ENCODE measurements at regions not wholly inside any gene's neighbourhood (a gene's known extent, or its start where the extent isn't known, plus 50 kb on each side); places are given as distances from the start of the nearest gene placed in this dataset.

DNA sequence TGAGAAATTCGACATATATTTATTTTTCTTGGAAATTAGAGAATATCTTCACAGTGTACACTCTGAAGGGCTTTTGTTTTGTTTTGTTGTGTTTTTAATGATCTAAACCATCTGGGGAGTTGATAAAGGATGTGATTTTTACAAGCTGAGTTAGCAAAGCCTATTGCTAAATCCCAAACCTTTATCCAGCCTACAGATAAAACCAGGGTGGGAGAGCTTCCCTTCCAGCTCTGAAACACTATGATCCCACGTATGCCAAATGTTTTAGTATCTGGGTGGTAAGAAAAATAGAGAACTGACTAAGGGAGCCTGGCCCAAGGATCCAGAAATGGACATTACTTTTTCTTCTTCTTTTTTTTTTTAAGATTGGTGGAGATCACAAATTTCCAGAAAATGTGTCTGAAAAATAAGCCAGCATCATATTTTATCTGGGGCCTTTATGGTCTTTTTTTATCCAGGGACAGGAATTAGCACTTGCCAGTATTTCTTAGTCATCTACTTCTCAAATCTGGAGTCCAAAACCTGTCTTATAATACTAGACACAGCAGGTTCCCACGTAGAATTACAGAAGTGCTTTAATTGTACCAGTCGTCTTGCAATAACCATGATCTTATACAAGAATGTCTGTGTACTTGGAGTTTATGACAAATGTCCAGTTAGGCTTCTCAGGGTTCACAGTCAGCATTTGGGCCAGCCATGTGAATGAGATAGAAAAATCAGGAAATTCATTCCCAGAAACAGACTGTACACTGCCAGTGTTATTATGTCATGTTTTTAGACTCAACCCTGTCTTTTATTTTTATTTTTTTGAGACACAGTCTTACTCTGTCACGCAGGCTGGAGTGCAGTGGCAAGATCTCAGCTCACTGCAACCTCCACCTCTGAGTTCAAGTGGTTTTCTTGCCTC lies 290.8 kb upstream of the MPDZ start:
- TF ChIP-seq, protein P1, sequence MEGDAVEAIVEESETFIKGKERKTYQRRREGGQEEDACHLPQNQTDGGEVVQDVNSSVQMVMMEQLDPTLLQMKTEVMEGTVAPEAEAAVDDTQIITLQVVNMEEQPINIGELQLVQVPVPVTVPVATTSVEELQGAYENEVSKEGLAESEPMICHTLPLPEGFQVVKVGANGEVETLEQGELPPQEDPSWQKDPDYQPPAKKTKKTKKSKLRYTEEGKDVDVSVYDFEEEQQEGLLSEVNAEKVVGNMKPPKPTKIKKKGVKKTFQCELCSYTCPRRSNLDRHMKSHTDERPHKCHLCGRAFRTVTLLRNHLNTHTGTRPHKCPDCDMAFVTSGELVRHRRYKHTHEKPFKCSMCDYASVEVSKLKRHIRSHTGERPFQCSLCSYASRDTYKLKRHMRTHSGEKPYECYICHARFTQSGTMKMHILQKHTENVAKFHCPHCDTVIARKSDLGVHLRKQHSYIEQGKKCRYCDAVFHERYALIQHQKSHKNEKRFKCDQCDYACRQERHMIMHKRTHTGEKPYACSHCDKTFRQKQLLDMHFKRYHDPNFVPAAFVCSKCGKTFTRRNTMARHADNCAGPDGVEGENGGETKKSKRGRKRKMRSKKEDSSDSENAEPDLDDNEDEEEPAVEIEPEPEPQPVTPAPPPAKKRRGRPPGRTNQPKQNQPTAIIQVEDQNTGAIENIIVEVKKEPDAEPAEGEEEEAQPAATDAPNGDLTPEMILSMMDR (IDR thresholded peaks at IDR 0.05) = no peak
- TF ChIP-seq CHD2 (IDR thresholded peaks at IDR 0.05; ENCODE audit: low read length, partially characterized antibody) = no peak
- no peak for TF ChIP-seq POLR2A (IDR thresholded peaks at IDR 0.05; ENCODE audit: low read length)
- TF ChIP-seq EP300 (IDR thresholded peaks at IDR 0.05) = no peak
- no peak for TF ChIP-seq MYC (IDR thresholded peaks at IDR 0.05; ENCODE audit: borderline replicate concordance, low read length)
- no peak for TF ChIP-seq RARB (CRISPR knock-in tag; IDR thresholded peaks at IDR 0.05)
- no peak for TF ChIP-seq KDM5A (IDR thresholded peaks at IDR 0.05)
- TF ChIP-seq JUNB (IDR thresholded peaks at IDR 0.05) = no peak
- no peak for TF ChIP-seq RAD21 (conservative IDR thresholded peaks at IDR 0.05 in 1 of 2, IDR thresholded peaks at IDR 0.05 in 1 of 2)
- TF ChIP-seq, protein P2, sequence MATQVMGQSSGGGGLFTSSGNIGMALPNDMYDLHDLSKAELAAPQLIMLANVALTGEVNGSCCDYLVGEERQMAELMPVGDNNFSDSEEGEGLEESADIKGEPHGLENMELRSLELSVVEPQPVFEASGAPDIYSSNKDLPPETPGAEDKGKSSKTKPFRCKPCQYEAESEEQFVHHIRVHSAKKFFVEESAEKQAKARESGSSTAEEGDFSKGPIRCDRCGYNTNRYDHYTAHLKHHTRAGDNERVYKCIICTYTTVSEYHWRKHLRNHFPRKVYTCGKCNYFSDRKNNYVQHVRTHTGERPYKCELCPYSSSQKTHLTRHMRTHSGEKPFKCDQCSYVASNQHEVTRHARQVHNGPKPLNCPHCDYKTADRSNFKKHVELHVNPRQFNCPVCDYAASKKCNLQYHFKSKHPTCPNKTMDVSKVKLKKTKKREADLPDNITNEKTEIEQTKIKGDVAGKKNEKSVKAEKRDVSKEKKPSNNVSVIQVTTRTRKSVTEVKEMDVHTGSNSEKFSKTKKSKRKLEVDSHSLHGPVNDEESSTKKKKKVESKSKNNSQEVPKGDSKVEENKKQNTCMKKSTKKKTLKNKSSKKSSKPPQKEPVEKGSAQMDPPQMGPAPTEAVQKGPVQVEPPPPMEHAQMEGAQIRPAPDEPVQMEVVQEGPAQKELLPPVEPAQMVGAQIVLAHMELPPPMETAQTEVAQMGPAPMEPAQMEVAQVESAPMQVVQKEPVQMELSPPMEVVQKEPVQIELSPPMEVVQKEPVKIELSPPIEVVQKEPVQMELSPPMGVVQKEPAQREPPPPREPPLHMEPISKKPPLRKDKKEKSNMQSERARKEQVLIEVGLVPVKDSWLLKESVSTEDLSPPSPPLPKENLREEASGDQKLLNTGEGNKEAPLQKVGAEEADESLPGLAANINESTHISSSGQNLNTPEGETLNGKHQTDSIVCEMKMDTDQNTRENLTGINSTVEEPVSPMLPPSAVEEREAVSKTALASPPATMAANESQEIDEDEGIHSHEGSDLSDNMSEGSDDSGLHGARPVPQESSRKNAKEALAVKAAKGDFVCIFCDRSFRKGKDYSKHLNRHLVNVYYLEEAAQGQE (IDR thresholded peaks at IDR 0.05) = no peak
- no peak for TF ChIP-seq RFX5 (IDR thresholded peaks at IDR 0.05)
- TF ChIP-seq, protein P3, sequence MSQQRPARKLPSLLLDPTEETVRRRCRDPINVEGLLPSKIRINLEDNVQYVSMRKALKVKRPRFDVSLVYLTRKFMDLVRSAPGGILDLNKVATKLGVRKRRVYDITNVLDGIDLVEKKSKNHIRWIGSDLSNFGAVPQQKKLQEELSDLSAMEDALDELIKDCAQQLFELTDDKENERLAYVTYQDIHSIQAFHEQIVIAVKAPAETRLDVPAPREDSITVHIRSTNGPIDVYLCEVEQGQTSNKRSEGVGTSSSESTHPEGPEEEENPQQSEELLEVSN (IDR thresholded peaks at IDR 0.05; ENCODE audit: borderline replicate concordance, low read depth) = no peak

Data from A549 (cell line).